ENCODE measurements at regions not wholly inside any gene's neighbourhood (a gene's known extent, or its start where the extent isn't known, plus 50 kb on each side); places are given as distances from the start of the nearest gene placed in this dataset.

GRCh38 chr7:152523916-152524315 lies 88.1 kb upstream of the KMT2C start:
- no peak overlapping the region for H3K4me2 ChIP-seq
- H3K79me2 ChIP-seq (ENCODE audit: insufficient read depth): no peaks in the 10 kb centered on the region
- WGBS (ENCODE audit: low lambda C conversion rate): 82% methylated on average over 14 of the region's 14 CpGs
- no peaks in the 10 kb centered on the region for H3K27me3 ChIP-seq (ENCODE audit: insufficient read depth)
- H3K4me1 ChIP-seq (ENCODE audit: control insufficient read depth in 1 of 2, insufficient read depth in 2 of 2, low read depth in 1 of 2, low read length in 1 of 2): peaks cover 0 to 13% of the 10 kb centered on the region in 2 experiments; a peak in 1 of 4 replicates
- no peaks in the 10 kb centered on the region for H4K20me1 ChIP-seq (ENCODE audit: insufficient read depth)
- CTCF ChIA-PET: interaction anchor here (0.7 to 1.0 kb wide), 2 partner anchors 22 to 168 kb away, joined by 3 read pairs; no protein-coding TSS in a partner anchor
- no peak overlapping the region for H3K27ac ChIP-seq (ENCODE audit: low read depth in 2 of 2, low read length in 1 of 2)
- DNase-seq: no peak
- H3K9ac ChIP-seq: no peak overlapping the region
- no peaks in the 10 kb centered on the region for H3K36me3 ChIP-seq (replicated peaks in 1 of 2; ENCODE audit: control insufficient read depth in 1 of 2, insufficient read depth in 2 of 2, low read length in 1 of 2)
- H3K9me3 ChIP-seq: no peaks in the 10 kb centered on the region
- H3K9me2 ChIP-seq: no peaks in the 10 kb centered on the region
- H2AFZ ChIP-seq (ENCODE audit: low read depth): no peak overlapping the region
- POLR2A ChIA-PET: no interaction called here
- H3K4me3 ChIP-seq (ENCODE audit: low read depth in 2 of 2, low read length in 1 of 2): no peak overlapping the region
- TF ChIP-seq RAD21 (IDR thresholded peaks at IDR 0.05; ENCODE audit: low read length) (no peak), POLR2AphosphoS5 (IDR thresholded peaks at IDR 0.05; ENCODE audit: low read depth, low read length) (no peak), TEAD4 (IDR thresholded peaks at IDR 0.05; ENCODE audit: borderline replicate concordance, insufficient read depth) (no peak), TAF1 (IDR thresholded peaks at IDR 0.05; ENCODE audit: borderline replicate concordance, low read depth, low read length) (no peak), NFIC (IDR thresholded peaks at IDR 0.05; ENCODE audit: borderline replicate concordance) (no peak), SIN3A (IDR thresholded peaks at IDR 0.05; ENCODE audit: borderline replicate concordance, low read depth, low read length) (no peak), NRF1 (IDR thresholded peaks at IDR 0.05; ENCODE audit: low read depth, low read length) (no peak), MXI1 (IDR thresholded peaks at IDR 0.05; ENCODE audit: low read depth, low read length) (no peak), MAX (IDR thresholded peaks at IDR 0.05; ENCODE audit: low read depth) (no peak)
- no peaks in the 10 kb centered on the region for H3F3A ChIP-seq (replicated peaks; ENCODE audit: insufficient read depth)

- CTCF ChIA-PET: interaction anchor here (1.0 kb wide), 1 partner anchor 181 kb away, joined by 4 read pairs; no protein-coding TSS in a partner anchor
- whole genome bisulfite sequencing (ENCODE audit: low lambda C conversion rate): 50% methylated on average over 10 of the region's 10 CpGs
- POLR2A ChIA-PET: no interaction called here
- Histone ChIP-seq H3K4me1 (ENCODE audit: control insufficient read depth in 1 of 2, insufficient read depth in 2 of 2, low read depth in 1 of 2, low read length in 1 of 2) (peaks cover 0 to 13% of the 10 kb centered on the region in 2 experiments; a peak in 1 of 4 replicates), H3K9me2 (no peaks in the 10 kb centered on the region), H2AFZ (ENCODE audit: low read depth) (0 out of 2 replicates have a peak overlapping the region, but pooled peaks have one; percentile 6), H3K27me3 (ENCODE audit: insufficient read depth) (no peaks in the 10 kb centered on the region), H3K9me3 (no peaks in the 10 kb centered on the region), H3K79me2 (ENCODE audit: insufficient read depth) (no peaks in the 10 kb centered on the region), H3K4me2 (no peak overlapping the region), H3F3A (replicated peaks; ENCODE audit: insufficient read depth) (no peaks in the 10 kb centered on the region), H3K9ac (no peak overlapping the region), H4K20me1 (ENCODE audit: insufficient read depth) (no peaks in the 10 kb centered on the region), H3K27ac (ENCODE audit: low read depth in 2 of 2, low read length in 1 of 2) (no peak overlapping the region), H3K36me3 (replicated peaks in 1 of 2; ENCODE audit: control insufficient read depth in 1 of 2, insufficient read depth in 2 of 2, low read length in 1 of 2) (no peaks in the 10 kb centered on the region), H3K4me3 (ENCODE audit: low read depth in 2 of 2, low read length in 1 of 2) (no peak overlapping the region)
- 0 out of 4 replicates have a peak, but pooled peaks of 1 of the 2 experiments have one; percentile 17 for TF ChIP-seq EP300 (IDR thresholded peaks at IDR 0.05; ENCODE audit: borderline replicate concordance in 1 of 2, low read depth in 1 of 2, low read length in 1 of 2)
- no peak for TF ChIP-seq SIN3A (IDR thresholded peaks at IDR 0.05; ENCODE audit: borderline replicate concordance, low read depth, low read length)
- DNase-seq: peak; percentile 54
Measured at GRCh38 chr7:152522571-152523067, 86.8 kb upstream of the KMT2C start.

Data from SK-N-SH (cell line).